ENCODE measurements at regions not wholly inside any gene's neighbourhood (a gene's known extent, or its start where the extent isn't known, plus 50 kb on each side); places are given as distances from the start of the nearest gene placed in this dataset.

- TF ChIP-seq CTCF (IDR thresholded peaks at IDR 0.05; ENCODE audit: insufficient read depth, low read length) (no peak), REST (IDR thresholded peaks at IDR 0.05; ENCODE audit: insufficient replicate concordance, low read depth) (no peak), GABPA (IDR thresholded peaks at IDR 0.05; ENCODE audit: low read depth) (no peak), POLR2AphosphoS5 (IDR thresholded peaks at IDR 0.05; ENCODE audit: low read depth) (no peak), SPI1 (IDR thresholded peaks at IDR 0.05; ENCODE audit: borderline replicate concordance, low read depth) (no peak)
Measured at GRCh38 chr14:98741523-98741922, 530.5 kb downstream of the BCL11B start.
